Mesothelial cell of epicardium (in vitro differentiated cells): ENCODE measurements at regions not wholly inside any gene's neighbourhood (a gene's known extent, or its start where the extent isn't known, plus 50 kb on each side); places are given as distances from the start of the nearest gene placed in this dataset.

ENCODE experiments used
- DNase-seq, 2 experiments: peaks; one replicate each; pipeline ENCODE4 v3.0.0; 2021; ENCODE audit warnings: low spot score in 2 of 2; ENCODE audit not compliant: unreplicated experiment in 2 of 2
- H3K27ac Mint-ChIP-seq: 2 replicates; pipeline ENCODE4 v1.8.0; 2021; ENCODE audit warnings: mixed read lengths
- H3K27me3 Mint-ChIP-seq: 2 replicates; pipeline ENCODE4 v1.8.0; 2021; ENCODE audit warnings: low read depth, mixed read lengths
- H3K36me3 Mint-ChIP-seq: 2 replicates; pipeline ENCODE4 v1.8.0; 2021; ENCODE audit warnings: mixed read lengths
- H3K4me1 Mint-ChIP-seq: 2 replicates; pipeline ENCODE4 v1.8.0; 2021; ENCODE audit warnings: mixed read lengths
- H3K4me3 Mint-ChIP-seq: 2 replicates; pipeline ENCODE4 v1.8.0; 2021; ENCODE audit warnings: mild to moderate bottlenecking, moderate library complexity, mixed read lengths
- H3K9me3 Mint-ChIP-seq: 2 replicates; pipeline ENCODE4 v1.8.0; 2021; ENCODE audit warnings: mixed read lengths
- CTCF ChIP-seq: fragments of 200-600 bp; sonication (generic); IDR thresholded peaks from one replicate; pipeline ENCODE4 v1.5.0; 2021; ENCODE audit warnings: antibody characterized with exemption; ENCODE audit not compliant: unreplicated experiment

- no peak for TF ChIP-seq CTCF
- no peaks in the 10 kb centered on the region for H3K27me3 Mint-ChIP-seq
- H3K9me3 Mint-ChIP-seq, result no peaks in the 10 kb centered on the region
- peaks cover 7% of the 10 kb centered on the region for H3K4me1 Mint-ChIP-seq
- no peak overlapping the region for H3K27ac Mint-ChIP-seq
- no peaks in the 10 kb centered on the region for H3K36me3 Mint-ChIP-seq
- DNase-seq, result no peak
- no peak overlapping the region for H3K4me3 Mint-ChIP-seq
Measured at GRCh38 chr5:89436464-89436863, 553.5 kb upstream of the MEF2C start.

GRCh38 chr5:89435347-89435746 lies 552.4 kb upstream of the MEF2C start:
- no peak for TF ChIP-seq CTCF
- peaks cover 5% of the 10 kb centered on the region for H3K4me1 Mint-ChIP-seq
- H3K27me3 Mint-ChIP-seq, result no peaks in the 10 kb centered on the region
- no peak overlapping the region for H3K27ac Mint-ChIP-seq
- H3K9me3 Mint-ChIP-seq, result no peaks in the 10 kb centered on the region
- H3K4me3 Mint-ChIP-seq, result no peak overlapping the region
- DNase-seq, result no peak
- H3K36me3 Mint-ChIP-seq, result no peaks in the 10 kb centered on the region

GRCh38 chr5:89428624-89429023 lies 545.6 kb upstream of the MEF2C start:
- Mint-ChIP-seq H3K9me3 (peaks cover 7% of the 10 kb centered on the region), H3K36me3 (peaks cover 1% of the 10 kb centered on the region), H3K4me1 (no peaks in the 10 kb centered on the region), H3K4me3 (no peak overlapping the region), H3K27ac (no peak overlapping the region), H3K27me3 (no peaks in the 10 kb centered on the region)
- TF ChIP-seq CTCF, result no peak
- DNase-seq, result no peak

- no peak for DNase-seq
- Mint-ChIP-seq H3K9me3 (peaks cover 18% of the 10 kb centered on the region), H3K27me3 (no peaks in the 10 kb centered on the region), H3K27ac (no peak overlapping the region), H3K36me3 (peaks cover 6% of the 10 kb centered on the region), H3K4me3 (no peak overlapping the region), H3K4me1 (peaks cover 10% of the 10 kb centered on the region)
- TF ChIP-seq CTCF, result no peak
Measured at GRCh38 chr5:89425062-89425461, 542.1 kb upstream of the MEF2C start.

GRCh38 chr5:89421035-89421434 lies 538.1 kb upstream of the MEF2C start:
- no peak for DNase-seq
- peaks cover 18% of the 10 kb centered on the region for H3K9me3 Mint-ChIP-seq
- TF ChIP-seq CTCF, result no peak
- no peak overlapping the region for H3K27ac Mint-ChIP-seq
- H3K27me3 Mint-ChIP-seq, result no peaks in the 10 kb centered on the region
- peaks cover 6% of the 10 kb centered on the region for H3K36me3 Mint-ChIP-seq
- no peak overlapping the region for H3K4me3 Mint-ChIP-seq
- H3K4me1 Mint-ChIP-seq, result peaks cover 17% of the 10 kb centered on the region
